Small intestine (tissue), 7 donors: ENCODE measurements at regions not wholly inside any gene's neighbourhood (a gene's known extent, or its start where the extent isn't known, plus 50 kb on each side); places are given as distances from the start of the nearest gene placed in this dataset.

Source experiments
- DNase-seq, 2 donors: peaks; one replicate each; pipeline versions ENCODE4 v3.0.0 to v3.0.0-alpha.2; 2013
- FAIRE-seq: peaks from 2 replicates; lab custom pipeline; 2012; peaks lifted over from hg19 to GRCh38; lab: Jason Lieb, UNC
- H3K27ac ChIP-seq, 3 donors: one replicate each; pipeline ENCODE4 v1.5.1; 2013; ENCODE audit warnings: low read length in 2 of 3, mild to moderate bottlenecking in 2 of 3, control low read depth in 1 of 3, inconsistent platforms in 1 of 3, low read depth in 1 of 3, moderate library complexity in 1 of 3
- H3K27me3 ChIP-seq, 3 donors: one replicate each; pipeline ENCODE4 v1.6.1; 2013; ENCODE audit warnings: low read length in 3 of 3, inconsistent platforms in 1 of 3; ENCODE audit not compliant: control insufficient read depth in 3 of 3, insufficient read depth in 3 of 3
- H3K36me3 ChIP-seq, 3 donors: one replicate each; pipeline ENCODE4 v1.6.1; 2013; ENCODE audit warnings: low read length in 3 of 3, inconsistent platforms in 1 of 3, low read depth in 1 of 3, mild to moderate bottlenecking in 1 of 3, moderate library complexity in 1 of 3; ENCODE audit not compliant: control insufficient read depth in 3 of 3, insufficient read depth in 2 of 3
- H3K4me1 ChIP-seq, 3 donors: one replicate each; pipeline ENCODE4 v1.6.1; 2013; ENCODE audit warnings: low read length in 2 of 3, inconsistent platforms in 1 of 3, low read depth in 1 of 3, mild to moderate bottlenecking in 1 of 3, moderate library complexity in 1 of 3; ENCODE audit not compliant: control insufficient read depth in 3 of 3, insufficient read depth in 2 of 3
- H3K4me3 ChIP-seq, 3 donors: one replicate each; pipeline ENCODE4 v1.5.1; 2013; ENCODE audit warnings: low read length in 3 of 3, control low read depth in 1 of 3, inconsistent platforms in 1 of 3, low read depth in 1 of 3, mild to moderate bottlenecking in 1 of 3, moderate library complexity in 1 of 3
- H3K9me3 ChIP-seq, 2 donors: one replicate each; pipeline ENCODE4 v1.6.1; 2013; ENCODE audit warnings: low read depth in 1 of 2, low read length in 1 of 2; ENCODE audit not compliant: control insufficient read depth in 2 of 2, insufficient read depth in 1 of 2
- WGBS, 3 donors: extraction: QIAGEN DNeasy Blood & Tissue Kit; methylation state at CpG; one replicate each; pipeline ENCODE4 v1.1.7; 2013; 5-methylcytosine and 5-hydroxymethylcytosine counted together
- donor health status: healthy with polysubstance abuse.
- donor health status: control.
- donor health status: control.
- donor health status: Bipolar disorder and iron deficiency.
- donor health status: healthy.

- H3K27me3 ChIP-seq = no peaks in the 10 kb centered on the region
- H3K4me3 ChIP-seq = no peak overlapping the region
- no peaks in the 10 kb centered on the region for H3K9me3 ChIP-seq
- no peak overlapping the region for H3K27ac ChIP-seq
- WGBS, 3 donors = 84 to 89% (median 85%) methylated on average over 7 of the region's 7 CpGs
- FAIRE-seq = no peak
- no peaks in the 10 kb centered on the region for H3K4me1 ChIP-seq
- DNase-seq = no peak
- H3K36me3 ChIP-seq = no peaks in the 10 kb centered on the region
Measured at GRCh38 chr12:86550218-86551145, 294.3 kb upstream of the MGAT4C start.

- Histone ChIP-seq H3K9me3 (no peaks in the 10 kb centered on the region), H3K4me3 (no peak overlapping the region), H3K27ac (no peak overlapping the region), H3K4me1 (no peaks in the 10 kb centered on the region), H3K36me3 (no peaks in the 10 kb centered on the region), H3K27me3 (no peaks in the 10 kb centered on the region)
- DNase-seq (no peak), FAIRE-seq (no peak)
- whole genome bisulfite sequencing, 3 donors = 40 to 41% (median 41%) methylated on average over 3 of the region's 3 CpGs
Measured at GRCh38 chr12:86543716-86544115, 287.5 kb upstream of the MGAT4C start.

GRCh38 chr12:86530996-86531655, 274.9 kb upstream of the MGAT4C start:
- 76 to 83% (median 76%) methylated on average over 1 of the region's 1 CpG for WGBS, 3 donors
- FAIRE-seq (no peak), DNase-seq (no peak)
- Histone ChIP-seq H3K27ac (no peak overlapping the region), H3K4me3 (no peak overlapping the region), H3K9me3 (peaks cover 0 to 7% of the 10 kb centered on the region in 2 donors), H3K36me3 (no peaks in the 10 kb centered on the region), H3K27me3 (no peaks in the 10 kb centered on the region), H3K4me1 (no peaks in the 10 kb centered on the region)

GRCh38 chr12:86526060-86526595, 269.9 kb upstream of the MGAT4C start:
- 86 to 93% (median 90%) methylated on average over 4 of the region's 4 CpGs for WGBS, 3 donors
- DNase-seq (no peak), FAIRE-seq (no peak)
- Histone ChIP-seq H3K36me3 (no peaks in the 10 kb centered on the region), H3K4me1 (no peaks in the 10 kb centered on the region), H3K27me3 (no peaks in the 10 kb centered on the region), H3K9me3 (peaks cover 0 to 17% of the 10 kb centered on the region in 2 donors), H3K27ac (no peak overlapping the region), H3K4me3 (no peak overlapping the region)

- Histone ChIP-seq H3K27ac (no peak overlapping the region), H3K4me3 (no peak overlapping the region), H3K27me3 (no peaks in the 10 kb centered on the region), H3K9me3 (peaks cover 0 to 17% of the 10 kb centered on the region in 2 donors), H3K36me3 (no peaks in the 10 kb centered on the region), H3K4me1 (no peaks in the 10 kb centered on the region)
- 92 to 98% (median 94%) methylated on average over 3 of the region's 3 CpGs for whole genome bisulfite sequencing, 3 donors
- no peak for DNase-seq
- FAIRE-seq = no peak
Measured at GRCh38 chr12:86523844-86524243, 267.7 kb upstream of the MGAT4C start.

- Histone ChIP-seq H3K27ac (no peak overlapping the region), H3K9me3 (peaks cover 0 to 17% of the 10 kb centered on the region in 2 donors), H3K36me3 (no peaks in the 10 kb centered on the region), H3K27me3 (no peaks in the 10 kb centered on the region), H3K4me3 (no peak overlapping the region), H3K4me1 (no peaks in the 10 kb centered on the region)
- no peak for FAIRE-seq
- DNase-seq = no peak
- 52 to 80% (median 72%) methylated on average over 1 of the region's 1 CpG for whole genome bisulfite sequencing, 3 donors
Measured at GRCh38 chr12:86521870-86522269, 265.7 kb upstream of the MGAT4C start.

GRCh38 chr12:86513226-86513625, 257.0 kb upstream of the MGAT4C start:
- WGBS, 3 donors = 64 to 82% (median 79%) methylated on average over 2 of the region's 2 CpGs
- H3K9me3 ChIP-seq = no peaks in the 10 kb centered on the region
- no peak overlapping the region for H3K27ac ChIP-seq
- no peak for FAIRE-seq
- no peaks in the 10 kb centered on the region for H3K4me1 ChIP-seq
- H3K27me3 ChIP-seq = no peaks in the 10 kb centered on the region
- no peak for DNase-seq
- H3K36me3 ChIP-seq = no peaks in the 10 kb centered on the region
- H3K4me3 ChIP-seq = no peak overlapping the region

- DNase-seq (no peak), FAIRE-seq (no peak)
- Histone ChIP-seq H3K27ac (no peak overlapping the region), H3K27me3 (no peaks in the 10 kb centered on the region), H3K9me3 (no peaks in the 10 kb centered on the region), H3K4me1 (no peaks in the 10 kb centered on the region), H3K4me3 (no peak overlapping the region), H3K36me3 (no peaks in the 10 kb centered on the region)
- 0 to 28% (median 10%) methylated on average over 1 of the region's 1 CpG for WGBS, 3 donors
Measured at GRCh38 chr12:86496595-86496994, 240.4 kb upstream of the MGAT4C start.
